ENCODE measurements at regions not wholly inside any gene's neighbourhood (a gene's known extent, or its start where the extent isn't known, plus 50 kb on each side); places are given as distances from the start of the nearest gene placed in this dataset.

DNA sequence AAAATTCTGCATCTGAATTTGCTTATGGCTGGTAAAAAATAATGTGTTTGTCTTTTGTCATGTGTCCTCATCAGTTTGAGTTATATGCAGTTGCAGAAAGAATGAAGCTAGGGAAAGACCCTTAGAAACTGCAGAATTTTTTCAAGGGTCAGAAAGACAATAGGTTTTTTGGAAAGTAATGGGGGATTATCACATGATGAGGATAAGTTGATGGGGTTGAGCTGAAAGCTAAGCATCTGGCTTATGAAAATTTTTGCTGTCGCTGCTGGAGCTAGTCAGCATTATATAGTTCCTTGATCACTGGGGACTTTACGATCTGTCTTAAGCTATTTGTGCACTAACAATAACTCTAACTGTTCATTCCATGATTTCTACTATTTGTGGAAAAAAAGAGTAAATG lies 331.7 kb downstream of the PPARGC1A start:
- TF ChIP-seq CTCF (IDR thresholded peaks at IDR 0.05) (no peak), POLR2AphosphoS5 (IDR thresholded peaks at IDR 0.05) (no peak), EP300 (IDR thresholded peaks at IDR 0.05; ENCODE audit: low read depth) (no peak), POLR2A (IDR thresholded peaks at IDR 0.05) (no peak)
- H3K4me1 ChIP-seq: no peaks in the 10 kb centered on the region
- no peak for DNase-seq
- H3K27ac ChIP-seq: no peak overlapping the region
- no peaks in the 10 kb centered on the region for H3K36me3 ChIP-seq
- peaks cover 0 to 8% of the 10 kb centered on the region in 2 donors for H3K9me3 ChIP-seq
- H3K4me3 ChIP-seq: no peak overlapping the region
- no peaks in the 10 kb centered on the region for H3K27me3 ChIP-seq
- intact Hi-C loops (cut with DNase I; ENCODE audit: low total_unique reads) (no loop called here), in situ Hi-C loops (cut with MboI; ENCODE audit: low pct_ligation_motif_present in 1 of 4, low pct_unique_long_range_greater_than_20kb in 1 of 4, low sequenced_read_pairs in 3 of 4) (no loop called here)
- 70 to 83% methylated on average over 2 of the region's 2 CpGs for WGBS, 2 donors (ENCODE audit: low coverage in 1 of 2)

DNA sequence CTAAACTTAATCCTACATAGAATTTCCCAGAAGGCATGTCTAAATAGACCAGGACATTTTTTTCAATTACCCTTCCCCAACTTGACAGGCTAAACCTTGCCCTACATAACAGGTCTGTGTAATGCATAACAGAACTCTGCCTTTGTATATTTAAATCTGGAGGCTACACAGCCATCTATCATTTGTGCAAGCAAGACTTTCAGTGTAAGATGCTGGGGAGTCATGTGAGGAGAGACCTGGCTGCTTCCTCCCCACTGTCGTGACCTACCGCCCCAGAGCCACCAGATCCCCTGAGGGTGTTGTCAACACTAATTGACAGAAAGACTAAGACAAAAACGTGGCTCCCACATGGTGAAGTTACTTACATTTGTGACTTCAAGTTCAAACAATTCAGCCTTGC lies 342.2 kb downstream of the PPARGC1A start:
- Histone ChIP-seq H3K9me3 (no peaks in the 10 kb centered on the region), H3K27ac (no peak overlapping the region), H3K36me3 (no peaks in the 10 kb centered on the region), H3K4me1 (no peaks in the 10 kb centered on the region), H3K4me3 (no peak overlapping the region), H3K27me3 (no peaks in the 10 kb centered on the region)
- TF ChIP-seq POLR2A (IDR thresholded peaks at IDR 0.05) (no peak), POLR2AphosphoS5 (IDR thresholded peaks at IDR 0.05) (no peak), CTCF (IDR thresholded peaks at IDR 0.05) (no peak), EP300 (IDR thresholded peaks at IDR 0.05; ENCODE audit: low read depth) (no peak)
- in situ Hi-C loops (cut with MboI; ENCODE audit: low pct_ligation_motif_present in 1 of 4, low pct_unique_long_range_greater_than_20kb in 1 of 4, low sequenced_read_pairs in 3 of 4): no loop called here
- 27 to 49% methylated on average over 3 of the region's 3 CpGs for WGBS, 2 donors (ENCODE audit: low coverage in 1 of 2)
- intact Hi-C loops (cut with DNase I; ENCODE audit: low total_unique reads): no loop called here
- DNase-seq: no peak

- H3K27ac ChIP-seq: no peak overlapping the region
- H3K4me3 ChIP-seq: no peak overlapping the region
- 60 to 93% methylated on average over 2 of the region's 2 CpGs for WGBS, 2 donors (ENCODE audit: low coverage in 1 of 2)
- intact Hi-C loops (cut with DNase I; ENCODE audit: low total_unique reads): no loop called here
- TF ChIP-seq POLR2A (IDR thresholded peaks at IDR 0.05): no peak
- no peak for TF ChIP-seq EP300 (IDR thresholded peaks at IDR 0.05; ENCODE audit: low read depth)
- no peak for TF ChIP-seq CTCF (IDR thresholded peaks at IDR 0.05)
- TF ChIP-seq POLR2AphosphoS5 (IDR thresholded peaks at IDR 0.05): no peak
- in situ Hi-C loops (cut with MboI; ENCODE audit: low pct_ligation_motif_present in 1 of 4, low pct_unique_long_range_greater_than_20kb in 1 of 4, low sequenced_read_pairs in 3 of 4): no loop called here
- H3K27me3 ChIP-seq: no peaks in the 10 kb centered on the region
- no peak for DNase-seq
- H3K9me3 ChIP-seq: no peaks in the 10 kb centered on the region
- H3K36me3 ChIP-seq: no peaks in the 10 kb centered on the region
- no peaks in the 10 kb centered on the region for H3K4me1 ChIP-seq
Observed at GRCh38 chr4:23547096-23547495, 342.8 kb downstream of the PPARGC1A start.

DNA sequence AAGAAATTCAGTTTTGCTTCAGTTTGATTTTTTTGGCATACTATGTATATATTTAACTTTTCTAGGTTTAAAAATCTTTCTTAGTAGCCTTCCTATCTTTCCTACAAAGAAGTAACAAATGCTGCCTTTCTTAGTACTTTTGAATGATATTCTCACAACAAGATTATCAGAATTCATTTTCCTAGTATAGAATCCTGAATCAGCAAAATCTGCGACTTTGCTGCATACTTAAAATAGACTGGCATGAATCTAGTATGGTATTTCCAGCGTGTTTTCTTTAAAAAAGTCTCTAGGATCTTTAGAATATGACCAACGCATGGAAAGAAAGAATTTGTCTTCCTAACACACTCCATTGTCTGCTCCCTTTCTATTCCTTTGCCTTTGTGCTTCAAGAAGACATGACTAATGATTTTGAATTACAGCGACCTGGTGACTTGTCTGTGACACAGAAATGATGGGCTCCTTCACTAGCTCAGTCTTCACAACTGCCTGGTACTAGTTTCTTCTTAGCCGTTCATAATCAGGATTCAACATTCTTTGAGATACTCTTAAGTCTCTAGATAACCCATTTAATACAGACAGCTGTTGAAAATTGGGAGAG lies 349.8 kb downstream of the PPARGC1A start:
- Histone ChIP-seq H3K27me3 (no peaks in the 10 kb centered on the region), H3K4me3 (no peak overlapping the region), H3K4me1 (no peaks in the 10 kb centered on the region), H3K27ac (no peak overlapping the region), H3K36me3 (no peaks in the 10 kb centered on the region), H3K9me3 (no peaks in the 10 kb centered on the region)
- in situ Hi-C loops (cut with MboI; ENCODE audit: low pct_ligation_motif_present in 1 of 4, low pct_unique_long_range_greater_than_20kb in 1 of 4, low sequenced_read_pairs in 3 of 4) (no loop called here), intact Hi-C loops (cut with DNase I; ENCODE audit: low total_unique reads) (no loop called here)
- TF ChIP-seq CTCF (IDR thresholded peaks at IDR 0.05) (no peak), EP300 (IDR thresholded peaks at IDR 0.05; ENCODE audit: low read depth) (no peak), POLR2AphosphoS5 (IDR thresholded peaks at IDR 0.05) (no peak), POLR2A (IDR thresholded peaks at IDR 0.05) (no peak)
- no peak for DNase-seq
- WGBS, 2 donors (ENCODE audit: low coverage in 1 of 2): 69 to 79% methylated on average over 5 of the region's 5 CpGs

Measured in transverse colon (tissue), 4 donors.